GM18907 (cell line): ENCODE measurements at regions not wholly inside any gene's neighbourhood (a gene's known extent, or its start where the extent isn't known, plus 50 kb on each side); places are given as distances from the start of the nearest gene placed in this dataset.
A peak's percentile ranks its signal among the peaks of the same experiment; 100 is the strongest.
"Not testable (repeated sequence)": the region's sequence is repeated elsewhere in the genome, so short reads cannot be mapped to it uniquely, and the experiment has no call there.

Experiments used
- ATAC-seq: cut with Tn5 transposase; IDR thresholded peaks from one replicate; pipeline ENCODE4 v1.9.1; 2021; ENCODE audit warnings: mild to moderate bottlenecking, moderate library complexity; ENCODE audit not compliant: unreplicated experiment

GRCh38 chr9:26789959-26790358 lies 102.6 kb downstream of the CAAP1 start:
- ATAC-seq = no peak

GRCh38 chr9:26786564-26786963 lies 106.0 kb downstream of the CAAP1 start:
- no peak for ATAC-seq

GRCh38 chr9:26782899-26783298 lies 109.7 kb downstream of the CAAP1 start:
- no peak for ATAC-seq

- ATAC-seq = no peak
Measured at GRCh38 chr9:26781906-26782305, 110.7 kb downstream of the CAAP1 start.

GRCh38 chr9:26780307-26780706 lies 112.3 kb downstream of the CAAP1 start:
- ATAC-seq = not testable (repeated sequence)

GRCh38 chr9:26779062-26779461 lies 113.5 kb downstream of the CAAP1 start:
- no peak for ATAC-seq

- no peak for ATAC-seq
Measured at GRCh38 chr9:26775391-26775790, 117.2 kb downstream of the CAAP1 start.

- ATAC-seq = no peak
Measured at GRCh38 chr9:26773056-26773455, 119.5 kb downstream of the CAAP1 start.

- no peak for ATAC-seq
Measured at GRCh38 chr9:26770821-26771220, 121.8 kb downstream of the CAAP1 start.

GRCh38 chr9:26768145-26768544 lies 124.5 kb downstream of the CAAP1 start:
- no peak for ATAC-seq

- no peak for ATAC-seq
Measured at GRCh38 chr9:26760675-26761074, 131.9 kb downstream of the CAAP1 start.

- no peak for ATAC-seq
Measured at GRCh38 chr9:26758655-26759054, 133.9 kb downstream of the CAAP1 start.

GRCh38 chr9:26756881-26757280 lies 135.7 kb downstream of the CAAP1 start:
- no peak for ATAC-seq

GRCh38 chr9:26755476-26755875 lies 137.1 kb downstream of the CAAP1 start:
- ATAC-seq = no peak

- no peak for ATAC-seq
Measured at GRCh38 chr9:26754509-26755164, 138.0 kb downstream of the CAAP1 start.

- no peak for ATAC-seq
Measured at GRCh38 chr9:26753971-26754370, 138.6 kb downstream of the CAAP1 start.

GRCh38 chr9:26750162-26750561 lies 142.4 kb downstream of the CAAP1 start:
- no peak for ATAC-seq

- no peak for ATAC-seq
Measured at GRCh38 chr9:26748449-26749058, 144.0 kb downstream of the CAAP1 start.

GRCh38 chr9:26747611-26748010 lies 145.0 kb downstream of the CAAP1 start:
- no peak for ATAC-seq

- ATAC-seq = peak; percentile 92
Measured at GRCh38 chr9:26746357-26747072, 146.1 kb downstream of the CAAP1 start.

GRCh38 chr9:26745111-26745510 lies 147.5 kb downstream of the CAAP1 start:
- no peak for ATAC-seq
